Small intestine (tissue), 7 donors: ENCODE measurements at regions not wholly inside any gene's neighbourhood (a gene's known extent, or its start where the extent isn't known, plus 50 kb on each side); places are given as distances from the start of the nearest gene placed in this dataset.
A peak's percentile ranks its signal among the peaks of the same experiment; 100 is the strongest.
"Not testable (repeated sequence)": the region's sequence is repeated elsewhere in the genome, so short reads cannot be mapped to it uniquely, and the experiment has no call there.

Experiments
- DNase-seq, 2 donors: peaks; one replicate each; pipeline versions ENCODE4 v3.0.0 to v3.0.0-alpha.2; 2013
- FAIRE-seq: peaks from 2 replicates; lab custom pipeline; 2012; peaks lifted over from hg19 to GRCh38; lab: Jason Lieb, UNC
- H3K27ac ChIP-seq, 3 donors: one replicate each; pipeline ENCODE4 v1.5.1; 2013; ENCODE audit warnings: low read length in 2 of 3, mild to moderate bottlenecking in 2 of 3, control low read depth in 1 of 3, inconsistent platforms in 1 of 3, low read depth in 1 of 3, moderate library complexity in 1 of 3
- H3K27me3 ChIP-seq, 3 donors: one replicate each; pipeline ENCODE4 v1.6.1; 2013; ENCODE audit warnings: low read length in 3 of 3, inconsistent platforms in 1 of 3; ENCODE audit not compliant: control insufficient read depth in 3 of 3, insufficient read depth in 3 of 3
- H3K36me3 ChIP-seq, 3 donors: one replicate each; pipeline ENCODE4 v1.6.1; 2013; ENCODE audit warnings: low read length in 3 of 3, inconsistent platforms in 1 of 3, low read depth in 1 of 3, mild to moderate bottlenecking in 1 of 3, moderate library complexity in 1 of 3; ENCODE audit not compliant: control insufficient read depth in 3 of 3, insufficient read depth in 2 of 3
- H3K4me1 ChIP-seq, 3 donors: one replicate each; pipeline ENCODE4 v1.6.1; 2013; ENCODE audit warnings: low read length in 2 of 3, inconsistent platforms in 1 of 3, low read depth in 1 of 3, mild to moderate bottlenecking in 1 of 3, moderate library complexity in 1 of 3; ENCODE audit not compliant: control insufficient read depth in 3 of 3, insufficient read depth in 2 of 3
- H3K4me3 ChIP-seq, 3 donors: one replicate each; pipeline ENCODE4 v1.5.1; 2013; ENCODE audit warnings: low read length in 3 of 3, control low read depth in 1 of 3, inconsistent platforms in 1 of 3, low read depth in 1 of 3, mild to moderate bottlenecking in 1 of 3, moderate library complexity in 1 of 3
- H3K9me3 ChIP-seq, 2 donors: one replicate each; pipeline ENCODE4 v1.6.1; 2013; ENCODE audit warnings: low read depth in 1 of 2, low read length in 1 of 2; ENCODE audit not compliant: control insufficient read depth in 2 of 2, insufficient read depth in 1 of 2
- WGBS, 3 donors: extraction: QIAGEN DNeasy Blood & Tissue Kit; methylation state at CpG; one replicate each; pipeline ENCODE4 v1.1.7; 2013; 5-methylcytosine and 5-hydroxymethylcytosine counted together
- donor health status: healthy with polysubstance abuse.
- donor health status: control.
- donor health status: control.
- donor health status: Bipolar disorder and iron deficiency.
- donor health status: healthy.

DNA sequence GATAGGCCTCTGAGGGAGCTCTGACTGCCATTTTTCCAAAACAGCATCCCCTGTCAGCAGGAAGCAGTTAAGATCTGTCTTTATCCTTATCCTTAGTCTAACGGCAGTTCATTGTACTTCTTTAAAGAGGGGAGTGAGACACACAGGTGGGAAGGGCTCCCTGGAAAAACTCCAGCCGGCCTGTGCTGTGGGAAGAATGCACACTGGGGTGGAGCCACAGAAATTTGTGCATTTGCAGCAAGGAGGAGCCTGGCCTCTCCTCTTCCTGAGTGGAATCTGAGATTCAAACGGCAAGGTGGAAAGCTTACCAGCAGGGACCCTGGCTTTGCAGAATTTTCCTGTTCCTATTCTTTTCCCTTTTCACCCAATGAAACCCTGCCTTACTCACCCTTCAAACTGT lies 1209.4 kb downstream of the ROBO2 start:
- WGBS, 3 donors, result 46 to 52% (median 48%) methylated on average over 3 of the region's 3 CpGs
- H3K4me1 ChIP-seq, result no peaks in the 10 kb centered on the region

DNA sequence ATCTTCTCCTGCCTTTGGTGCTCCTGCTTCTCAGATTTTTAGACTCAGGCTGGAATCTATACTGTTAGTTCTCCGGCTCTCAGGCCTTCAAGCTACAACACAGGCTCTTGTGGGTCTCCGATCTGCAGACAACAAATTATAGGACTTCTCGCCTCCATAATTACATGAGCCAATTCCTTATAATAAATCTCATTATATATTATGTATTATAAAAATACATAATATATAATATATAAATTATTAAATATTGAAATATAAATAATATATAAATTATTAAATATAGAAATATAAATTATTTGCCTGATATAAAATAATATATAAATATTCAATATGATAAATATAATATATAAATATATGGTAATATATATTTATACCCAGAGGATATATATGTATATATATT lies 1214.0 kb downstream of the ROBO2 start:
- peak; percentile 85 for FAIRE-seq

More for the DNA sequence above, 1209.4 kb downstream of the ROBO2 start:
- Histone ChIP-seq H3K9me3 (peaks cover 0 to 9% of the 10 kb centered on the region in 2 donors), H3K27me3 (no peaks in the 10 kb centered on the region), H3K36me3 (no peaks in the 10 kb centered on the region), H3K4me3 (no peak overlapping the region), H3K27ac (no peak overlapping the region)
- no peak for DNase-seq
- FAIRE-seq, result no peak

DNA sequence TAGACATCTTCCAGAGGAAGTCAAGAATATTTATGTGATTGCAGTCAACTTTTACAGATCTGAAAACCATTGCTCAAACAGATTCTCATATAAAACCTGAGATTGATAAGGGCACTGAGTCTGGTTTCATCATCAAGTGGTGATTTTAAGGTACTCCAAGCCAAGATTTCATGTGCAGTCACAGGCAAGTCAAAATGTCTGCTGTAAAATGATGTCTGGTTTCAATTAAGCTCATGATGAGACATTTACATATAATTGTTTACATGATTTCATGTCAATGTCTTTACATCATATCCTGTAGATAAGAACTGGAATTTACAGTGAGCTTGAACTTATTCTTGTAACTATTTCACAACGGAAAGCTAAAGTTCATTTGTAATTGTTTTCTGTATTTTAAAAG lies 1215.5 kb downstream of the ROBO2 start:
- DNase-seq, result no peak
- Histone ChIP-seq H3K27me3 (no peaks in the 10 kb centered on the region), H3K9me3 (no peaks in the 10 kb centered on the region), H3K4me1 (no peaks in the 10 kb centered on the region), H3K4me3 (no peak overlapping the region), H3K36me3 (no peaks in the 10 kb centered on the region), H3K27ac (no peak overlapping the region)
- no peak for FAIRE-seq
- 54 to 79% (median 77%) methylated on average over 1 of the region's 1 CpG for WGBS, 3 donors

More for the DNA sequence above, 1214.0 kb downstream of the ROBO2 start:
- Histone ChIP-seq H3K27ac (no peak overlapping the region), H3K27me3 (no peaks in the 10 kb centered on the region), H3K4me1 (no peaks in the 10 kb centered on the region), H3K4me3 (no peak overlapping the region), H3K9me3 (no peaks in the 10 kb centered on the region), H3K36me3 (no peaks in the 10 kb centered on the region)
- 89 to 92% (median 92%) methylated on average over 3 of the region's 3 CpGs for WGBS, 3 donors
- no peak for DNase-seq

DNA sequence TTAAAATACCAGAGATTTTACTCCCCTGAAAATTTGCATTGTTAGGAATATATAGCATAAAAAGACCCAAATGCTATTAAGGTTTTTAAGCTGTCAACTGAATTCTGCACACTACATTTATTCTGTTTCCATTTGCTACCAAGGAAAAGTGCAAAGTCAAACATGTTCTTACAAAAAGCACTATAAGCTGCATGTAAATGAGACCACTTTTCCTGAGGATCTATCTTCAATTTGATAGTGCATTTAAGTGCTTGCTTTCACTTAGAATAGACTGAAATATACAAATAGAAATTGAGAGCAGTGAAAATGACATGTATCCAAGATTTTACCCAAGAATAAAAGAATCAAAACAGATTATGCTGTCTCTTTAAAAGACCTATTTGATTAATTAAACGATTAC lies 1216.2 kb downstream of the ROBO2 start:
- Histone ChIP-seq H3K9me3 (no peaks in the 10 kb centered on the region), H3K36me3 (no peaks in the 10 kb centered on the region), H3K27ac (no peak overlapping the region), H3K4me3 (no peak overlapping the region), H3K4me1 (no peaks in the 10 kb centered on the region), H3K27me3 (no peaks in the 10 kb centered on the region)
- no peak for DNase-seq
- WGBS, 3 donors, result 63 to 80% (median 76%) methylated on average over 1 of the region's 1 CpG
- FAIRE-seq, result no peak

DNA sequence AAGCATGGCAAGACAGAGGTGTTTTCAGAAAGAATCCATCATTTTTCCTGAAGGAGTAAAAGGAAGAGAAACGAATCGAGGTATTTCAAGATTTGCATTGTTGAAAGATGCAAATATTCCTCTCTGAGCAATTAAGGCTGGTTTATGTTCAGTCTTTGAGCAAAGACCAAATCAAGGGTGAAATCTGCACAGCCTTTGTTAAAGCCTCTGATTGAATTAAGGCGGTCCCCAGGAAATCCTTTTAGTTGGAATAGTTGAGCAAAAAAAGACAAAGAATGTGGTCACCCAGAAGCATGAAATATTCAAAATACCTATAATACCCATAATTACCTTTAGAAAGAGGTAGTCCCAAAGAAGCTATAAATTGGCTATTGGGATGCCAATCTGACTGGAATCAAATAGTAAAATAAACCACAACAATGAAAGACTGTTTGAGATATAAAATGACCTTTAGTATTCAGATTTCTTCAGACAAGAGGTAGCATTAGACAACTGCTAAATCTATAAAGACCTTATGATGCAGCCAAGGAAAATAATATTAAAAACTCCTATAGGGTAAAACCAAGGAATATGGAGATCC lies 1218.1 kb downstream of the ROBO2 start:
- 77 to 84% (median 82%) methylated on average over 3 of the region's 3 CpGs for WGBS, 3 donors

DNA sequence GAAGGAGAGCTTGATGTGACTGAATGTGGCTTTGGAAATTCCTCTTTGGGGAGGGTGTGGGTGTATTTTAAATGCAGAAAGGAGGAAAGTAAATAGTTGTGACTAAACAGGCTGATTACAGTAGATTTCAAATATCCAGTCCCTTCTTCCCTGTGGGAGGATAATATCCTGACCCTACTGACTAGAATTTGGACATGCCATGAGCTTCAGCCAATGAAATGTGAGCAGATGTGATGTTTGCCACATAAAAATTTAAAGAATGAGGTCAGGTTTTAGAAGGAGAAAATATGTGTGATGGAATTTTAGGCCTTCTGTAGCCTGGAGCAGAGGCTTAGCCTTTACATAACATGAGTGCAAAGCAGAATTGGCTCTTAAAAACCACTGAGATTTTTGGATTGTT lies 1218.9 kb downstream of the ROBO2 start:
- no peaks in the 10 kb centered on the region for H3K9me3 ChIP-seq
- H3K27me3 ChIP-seq, result no peaks in the 10 kb centered on the region
- no peak overlapping the region for H3K4me3 ChIP-seq
- H3K4me1 ChIP-seq, result no peaks in the 10 kb centered on the region
- no peak for DNase-seq
- H3K36me3 ChIP-seq, result no peaks in the 10 kb centered on the region
- no peak overlapping the region for H3K27ac ChIP-seq
- no peak for FAIRE-seq

More for the DNA sequence above, 1218.1 kb downstream of the ROBO2 start:
- Histone ChIP-seq H3K4me3 (no peak overlapping the region), H3K27me3 (no peaks in the 10 kb centered on the region), H3K36me3 (no peaks in the 10 kb centered on the region), H3K4me1 (no peaks in the 10 kb centered on the region), H3K27ac (no peak overlapping the region), H3K9me3 (no peaks in the 10 kb centered on the region)
- FAIRE-seq, result no peak
- no peak for DNase-seq

DNA sequence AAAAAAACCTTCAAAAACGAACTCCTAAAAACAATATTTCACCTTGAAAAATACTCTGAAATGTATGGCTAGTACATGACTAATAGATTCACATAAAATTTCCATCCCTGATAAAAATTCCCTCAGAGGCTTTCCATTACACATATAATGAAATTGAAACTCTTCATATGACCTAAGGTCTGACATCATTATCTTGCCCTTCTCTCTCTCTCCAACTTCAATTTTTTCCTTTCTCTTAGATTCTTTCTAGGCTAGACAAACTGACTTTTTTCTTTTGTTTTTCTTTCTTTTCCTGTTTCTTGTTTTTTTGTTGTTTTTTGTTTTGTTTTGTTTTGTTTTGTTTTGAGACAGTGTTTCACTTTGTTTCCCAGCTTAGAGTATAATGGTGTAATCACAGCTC lies 1220.5 kb downstream of the ROBO2 start:
- no peak for FAIRE-seq
- no peaks in the 10 kb centered on the region for H3K27me3 ChIP-seq
- no peaks in the 10 kb centered on the region for H3K9me3 ChIP-seq

DNA sequence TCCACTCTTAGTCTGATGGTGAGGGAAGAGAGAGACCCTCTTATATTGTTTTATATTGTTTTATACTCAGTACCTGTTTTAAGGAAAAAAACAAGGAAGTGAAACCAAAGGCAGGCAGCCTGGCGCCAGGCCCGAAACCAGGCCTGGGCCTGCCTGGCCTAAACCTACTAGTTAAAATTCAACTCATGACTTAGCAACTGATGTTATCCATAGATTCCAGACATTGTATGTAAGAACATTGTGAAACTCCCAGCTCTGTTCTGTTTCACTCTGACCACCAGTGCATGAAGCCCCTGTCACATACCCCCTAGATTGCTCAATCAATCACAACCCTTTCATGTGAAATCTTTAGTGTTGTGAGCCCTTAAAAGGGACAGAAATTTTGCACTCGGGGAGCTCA lies 1226.7 kb downstream of the ROBO2 start:
- not testable (repeated sequence) for H3K4me3 ChIP-seq, FAIRE-seq, DNase-seq, H3K27me3 ChIP-seq, H3K36me3 ChIP-seq, H3K27ac ChIP-seq, H3K4me1 ChIP-seq
- peaks cover 0 to 23% of the 10 kb centered on the region in 2 donors for H3K9me3 ChIP-seq
- WGBS, 3 donors, result 81 to 86% (median 84%) methylated on average over 3 of the region's 3 CpGs

More for the DNA sequence above, 1220.5 kb downstream of the ROBO2 start:
- H3K36me3 ChIP-seq, result no peaks in the 10 kb centered on the region
- H3K4me3 ChIP-seq, result no peak overlapping the region
- DNase-seq, result no peak
- 15 to 68% (median 18%) methylated on average over 1 of the region's 1 CpG for WGBS, 3 donors
- no peaks in the 10 kb centered on the region for H3K4me1 ChIP-seq
- H3K27ac ChIP-seq, result no peak overlapping the region

DNA sequence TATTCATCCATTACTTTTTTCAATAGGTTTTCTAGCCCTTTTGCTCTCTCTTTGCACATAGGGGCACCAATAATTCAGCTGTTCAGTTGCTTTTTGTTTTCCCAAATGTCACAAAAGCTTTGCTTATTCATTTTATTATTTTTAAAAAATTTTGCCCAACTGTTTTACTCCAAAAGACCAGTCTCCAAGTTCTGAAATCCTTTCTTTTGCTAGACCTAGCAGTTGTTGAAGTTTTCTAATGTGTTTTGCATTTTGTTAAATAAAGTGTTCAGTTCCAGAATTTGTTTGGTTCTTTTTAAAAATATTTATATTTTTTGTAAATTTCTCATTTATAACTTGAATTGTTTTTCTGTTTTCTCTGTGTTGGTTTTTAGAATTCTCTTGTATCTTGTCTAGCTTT lies 1227.3 kb downstream of the ROBO2 start:
- no peak overlapping the region for H3K27ac ChIP-seq
- FAIRE-seq, result no peak

More for the DNA sequence above, 1227.3 kb downstream of the ROBO2 start:
- H3K36me3 ChIP-seq, result no peaks in the 10 kb centered on the region
- DNase-seq, result no peak
- H3K27me3 ChIP-seq, result no peaks in the 10 kb centered on the region
- H3K4me3 ChIP-seq, result no peak overlapping the region
- no peaks in the 10 kb centered on the region for H3K4me1 ChIP-seq
- H3K9me3 ChIP-seq, result peaks cover 0 to 23% of the 10 kb centered on the region in 2 donors
